ENCODE measurements at regions not wholly inside any gene's neighbourhood (a gene's known extent, or its start where the extent isn't known, plus 50 kb on each side); places are given as distances from the start of the nearest gene placed in this dataset.

DNA sequence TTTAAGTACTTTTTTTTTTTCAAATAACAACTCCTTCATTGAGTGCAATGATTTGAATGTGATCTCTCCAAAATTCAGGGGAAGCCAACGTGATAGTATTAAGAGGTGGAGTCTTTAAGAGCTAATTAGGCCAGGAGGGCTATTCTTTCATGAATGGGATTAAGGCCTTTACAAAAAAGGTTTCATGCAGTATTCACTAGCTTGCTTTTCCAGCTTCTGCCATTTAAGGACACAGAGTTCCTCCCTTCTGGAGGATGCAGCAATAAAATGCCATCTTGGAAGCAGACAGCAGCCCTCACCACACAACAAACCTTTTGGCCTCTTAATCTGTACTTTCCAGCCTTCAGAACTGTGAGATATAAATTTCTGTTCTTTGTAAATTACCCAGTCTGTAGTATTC, 586.8 kb upstream of the LMO3 start:
- no peaks in the 10 kb centered on the region for H3K36me3 Mint-ChIP-seq
- H3K9me3 Mint-ChIP-seq, result peaks cover 11% of the 10 kb centered on the region
- no peaks in the 10 kb centered on the region for H3K27me3 Mint-ChIP-seq (ENCODE audit: low read depth)
- no peak overlapping the region for H3K27ac Mint-ChIP-seq
- no peak overlapping the region for H3K4me3 Mint-ChIP-seq
- no peak for DNase-seq (ENCODE audit: low spot score in 2 of 2, unreplicated experiment in 2 of 2)
- TF ChIP-seq, protein P1, sequence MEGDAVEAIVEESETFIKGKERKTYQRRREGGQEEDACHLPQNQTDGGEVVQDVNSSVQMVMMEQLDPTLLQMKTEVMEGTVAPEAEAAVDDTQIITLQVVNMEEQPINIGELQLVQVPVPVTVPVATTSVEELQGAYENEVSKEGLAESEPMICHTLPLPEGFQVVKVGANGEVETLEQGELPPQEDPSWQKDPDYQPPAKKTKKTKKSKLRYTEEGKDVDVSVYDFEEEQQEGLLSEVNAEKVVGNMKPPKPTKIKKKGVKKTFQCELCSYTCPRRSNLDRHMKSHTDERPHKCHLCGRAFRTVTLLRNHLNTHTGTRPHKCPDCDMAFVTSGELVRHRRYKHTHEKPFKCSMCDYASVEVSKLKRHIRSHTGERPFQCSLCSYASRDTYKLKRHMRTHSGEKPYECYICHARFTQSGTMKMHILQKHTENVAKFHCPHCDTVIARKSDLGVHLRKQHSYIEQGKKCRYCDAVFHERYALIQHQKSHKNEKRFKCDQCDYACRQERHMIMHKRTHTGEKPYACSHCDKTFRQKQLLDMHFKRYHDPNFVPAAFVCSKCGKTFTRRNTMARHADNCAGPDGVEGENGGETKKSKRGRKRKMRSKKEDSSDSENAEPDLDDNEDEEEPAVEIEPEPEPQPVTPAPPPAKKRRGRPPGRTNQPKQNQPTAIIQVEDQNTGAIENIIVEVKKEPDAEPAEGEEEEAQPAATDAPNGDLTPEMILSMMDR (IDR thresholded peaks at IDR 0.05; ENCODE audit: unreplicated experiment), result no peak
- H3K4me1 Mint-ChIP-seq, result no peaks in the 10 kb centered on the region

DNA sequence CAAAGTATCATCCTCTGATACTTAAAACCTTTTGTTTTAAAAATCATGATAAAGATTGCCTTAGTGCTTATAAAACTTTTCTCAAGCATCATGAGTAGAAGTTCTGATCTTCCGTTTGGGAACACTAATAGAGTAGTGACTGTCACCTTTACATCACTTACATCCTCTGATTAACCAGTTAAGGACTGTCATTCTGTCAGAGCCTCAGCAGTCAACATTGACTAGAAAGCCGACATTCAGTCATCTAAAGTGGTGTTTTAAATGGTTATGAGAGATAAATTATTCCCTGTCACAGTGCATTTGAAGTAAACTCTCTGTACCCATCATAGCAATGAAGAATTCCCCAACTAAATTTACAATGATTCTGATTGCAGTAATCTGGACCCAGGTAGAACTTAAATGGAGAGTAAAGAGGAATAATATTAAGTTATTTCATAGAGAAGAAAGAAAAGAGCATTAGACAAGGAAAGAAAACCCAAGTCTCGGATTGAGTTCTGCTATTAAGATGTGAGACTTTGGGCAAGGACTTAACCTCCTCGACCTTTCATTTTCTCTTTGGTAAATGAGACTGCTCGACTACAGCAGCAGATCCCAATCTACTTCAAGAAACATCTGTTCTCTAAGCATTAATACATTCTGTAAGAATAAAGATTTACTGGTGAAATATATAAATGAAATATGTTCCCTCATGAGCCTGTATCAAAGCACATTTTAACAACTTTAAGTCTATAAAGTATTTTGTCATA, 563.9 kb upstream of the LMO3 start:
- Mint-ChIP-seq H3K27me3 (ENCODE audit: low read depth) (no peaks in the 10 kb centered on the region), H3K9me3 (peaks cover 9% of the 10 kb centered on the region)

DNA sequence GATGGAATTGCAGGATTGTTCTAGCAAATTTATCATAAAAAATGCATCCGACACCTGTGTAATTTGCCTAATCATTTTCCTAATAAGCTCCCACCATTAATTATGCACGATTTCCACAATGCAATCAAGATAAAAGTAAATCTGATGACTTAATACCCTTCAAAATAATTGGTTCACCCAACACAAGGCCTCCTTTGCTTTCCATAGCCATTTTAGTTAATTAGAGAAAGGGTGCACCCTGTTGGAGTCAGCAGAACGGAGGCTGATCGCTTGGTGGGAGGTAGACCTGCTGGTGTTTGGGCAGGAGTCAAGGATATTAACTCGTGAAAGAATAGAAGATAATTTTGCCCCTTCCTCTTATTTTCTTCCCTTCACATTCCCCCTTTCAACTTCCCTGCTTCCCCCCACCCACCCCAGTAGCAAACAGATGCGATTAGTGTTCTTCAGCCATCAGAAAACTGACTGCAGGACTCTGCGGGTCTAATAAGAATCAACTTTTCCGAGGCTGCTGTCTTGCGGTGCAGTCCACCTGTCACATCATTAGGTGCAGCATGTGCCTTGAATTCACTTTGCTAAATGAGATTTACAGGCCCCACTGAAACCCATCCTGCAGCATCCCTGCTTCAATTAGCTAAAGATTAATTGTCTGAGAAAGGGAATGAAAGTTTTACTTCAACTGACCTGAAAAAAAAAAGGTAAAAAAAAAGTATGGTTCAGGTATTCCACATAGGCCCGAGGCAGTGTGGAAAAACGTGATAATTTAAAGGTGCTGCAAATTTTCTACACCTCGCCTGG, 553.7 kb upstream of the LMO3 start:
- Mint-ChIP-seq H3K36me3 (no peaks in the 10 kb centered on the region), H3K9me3 (peaks cover 10% of the 10 kb centered on the region), H3K4me3 (no peak overlapping the region), H3K27me3 (ENCODE audit: low read depth) (peaks cover 2% of the 10 kb centered on the region), H3K27ac (no peak overlapping the region), H3K4me1 (no peaks in the 10 kb centered on the region)
- DNase-seq (ENCODE audit: low spot score in 2 of 2, unreplicated experiment in 2 of 2), result no peak
- TF ChIP-seq, protein P1 (IDR thresholded peaks at IDR 0.05; ENCODE audit: unreplicated experiment), result no peak

More for the DNA sequence above, 563.9 kb upstream of the LMO3 start:
- no peaks in the 10 kb centered on the region for H3K4me1 Mint-ChIP-seq
- TF ChIP-seq, protein P1 (IDR thresholded peaks at IDR 0.05; ENCODE audit: unreplicated experiment), result no peak
- H3K36me3 Mint-ChIP-seq, result no peaks in the 10 kb centered on the region
- no peak overlapping the region for H3K4me3 Mint-ChIP-seq
- no peak for DNase-seq (ENCODE audit: low spot score in 2 of 2, unreplicated experiment in 2 of 2)
- no peak overlapping the region for H3K27ac Mint-ChIP-seq

DNA sequence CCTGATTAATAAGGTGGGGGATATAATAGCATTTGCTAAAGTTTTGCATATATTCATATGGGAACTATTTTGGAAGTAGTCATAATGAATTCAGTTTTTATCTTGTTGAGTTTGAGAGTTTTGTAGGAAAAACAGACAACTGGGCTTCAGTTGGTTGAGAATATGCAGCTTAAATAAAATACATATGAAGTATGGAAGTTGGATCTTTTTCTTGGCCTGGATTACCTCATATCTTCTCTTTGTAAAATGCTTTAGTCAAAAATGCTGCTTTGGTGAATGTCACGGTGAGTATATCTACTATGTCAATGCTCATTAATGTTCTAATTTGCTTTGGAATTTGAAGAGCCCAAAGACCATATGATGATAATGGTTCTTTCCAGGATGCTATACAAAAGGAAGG, 552.2 kb upstream of the LMO3 start:
- TF ChIP-seq, protein P1 (IDR thresholded peaks at IDR 0.05; ENCODE audit: unreplicated experiment), result no peak
- Mint-ChIP-seq H3K9me3 (peaks cover 20% of the 10 kb centered on the region), H3K4me3 (no peak overlapping the region), H3K27ac (no peak overlapping the region), H3K4me1 (no peaks in the 10 kb centered on the region), H3K27me3 (ENCODE audit: low read depth) (no peaks in the 10 kb centered on the region), H3K36me3 (no peaks in the 10 kb centered on the region)
- DNase-seq (ENCODE audit: low spot score in 2 of 2, unreplicated experiment in 2 of 2), result no peak

DNA sequence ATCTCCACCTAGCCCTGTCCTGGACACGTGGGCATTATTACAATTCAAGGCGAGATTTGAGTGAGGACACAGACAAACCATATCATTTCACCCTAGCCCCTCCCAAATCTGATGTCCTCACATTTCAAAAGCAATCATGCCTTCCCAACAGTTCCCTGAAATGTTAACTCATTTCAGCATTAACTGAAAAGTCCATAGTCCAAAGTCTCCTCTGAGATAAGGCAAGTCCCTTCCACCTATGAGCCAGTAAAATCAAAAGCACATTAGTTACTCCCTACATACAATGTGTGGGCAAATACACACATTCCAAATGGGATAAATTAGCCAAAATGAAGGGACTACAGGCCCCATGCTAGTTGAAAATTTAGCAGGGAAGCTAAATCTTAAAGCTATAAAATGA, 546.0 kb upstream of the LMO3 start:
- H3K27me3 Mint-ChIP-seq (ENCODE audit: low read depth), result no peaks in the 10 kb centered on the region
- H3K4me3 Mint-ChIP-seq, result no peak overlapping the region
- no peaks in the 10 kb centered on the region for H3K36me3 Mint-ChIP-seq
- TF ChIP-seq, protein P1 (IDR thresholded peaks at IDR 0.05; ENCODE audit: unreplicated experiment), result no peak
- no peak for DNase-seq (ENCODE audit: low spot score in 2 of 2, unreplicated experiment in 2 of 2)
- H3K27ac Mint-ChIP-seq, result no peak overlapping the region
- H3K4me1 Mint-ChIP-seq, result no peaks in the 10 kb centered on the region
- H3K9me3 Mint-ChIP-seq, result peaks cover 53% of the 10 kb centered on the region

All from mesothelial cell of epicardium (in vitro differentiated cells).